ENCODE measurements at regions not wholly inside any gene's neighbourhood (a gene's known extent, or its start where the extent isn't known, plus 50 kb on each side); places are given as distances from the start of the nearest gene placed in this dataset.
"Not testable (repeated sequence)": the region's sequence is repeated elsewhere in the genome, so short reads cannot be mapped to it uniquely, and the experiment has no call there.

GRCh38 chr16:26595199-26595598, 471.5 kb upstream of the C16orf82 start:
- ChIA-PET CTCF (no interaction called here), POLR2A (no interaction called here)
- Mint-ChIP-seq H3K9me3 (ENCODE audit: unreplicated experiment) (no peaks in the 10 kb centered on the region), H3K27me3 (ENCODE audit: insufficient read depth, unreplicated experiment) (peaks cover 4% of the 10 kb centered on the region), H3K4me3 (ENCODE audit: unreplicated experiment) (no peak overlapping the region), H3K27ac (ENCODE audit: unreplicated experiment) (no peak overlapping the region), H3K36me3 (ENCODE audit: insufficient read depth, unreplicated experiment) (no peaks in the 10 kb centered on the region), H3K4me1 (ENCODE audit: low read depth, unreplicated experiment) (no peaks in the 10 kb centered on the region)
- no peaks in the 10 kb centered on the region for H3K4me1 ChIP-seq
- no peaks in the 10 kb centered on the region for H3K9me3 ChIP-seq
- no peaks in the 10 kb centered on the region; the same call in 1 of the 2 replicates for H3K27me3 ChIP-seq (replicated peaks; ENCODE audit: control insufficient read depth, insufficient read depth, low read length)
- H3K36me3 ChIP-seq (ENCODE audit: control insufficient read depth, insufficient read depth, low read length), result no peaks in the 10 kb centered on the region
- no peak overlapping the region for H3K4me3 ChIP-seq (ENCODE audit: low read depth, low read length)
- intact Hi-C loops (cut with micrococcal nuclease; ENCODE audit: unreplicated experiment), result no loop called here
- DNase-seq, result no peak
- no peak for TF ChIP-seq CTCF (IDR thresholded peaks at IDR 0.05; ENCODE audit: insufficient read depth in 1 of 2, low read depth in 1 of 2, low read length in 1 of 2, severe bottlenecking in 1 of 2, unreplicated experiment in 1 of 2)
- no TSS peak for BruUV-seq (replicated peaks)

DNA sequence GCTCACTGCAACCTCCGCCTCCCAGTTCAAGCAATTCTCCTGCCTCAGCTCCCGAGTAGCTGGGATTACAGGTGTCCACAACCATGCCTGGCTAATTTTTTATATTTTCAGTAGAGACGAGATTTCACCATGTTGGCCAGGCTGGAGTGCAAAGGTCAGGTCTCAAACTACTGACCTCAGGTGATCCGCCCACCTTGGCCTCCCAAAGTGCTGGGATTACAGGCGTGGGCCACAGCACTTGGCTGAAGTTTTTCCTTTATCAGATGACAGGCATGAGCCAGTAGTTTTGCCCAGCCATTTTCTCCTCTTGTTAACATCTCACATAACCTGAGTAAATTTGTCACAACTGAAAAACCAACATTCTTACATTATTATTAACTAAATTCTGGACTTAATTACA, 470.7 kb upstream of the C16orf82 start:
- DNase-seq; H3K9me3 Mint-ChIP-seq (ENCODE audit: unreplicated experiment); BruUV-seq (replicated peaks); H3K27me3 ChIP-seq (replicated peaks; ENCODE audit: control insufficient read depth, insufficient read depth, low read length); H3K27me3 Mint-ChIP-seq (ENCODE audit: insufficient read depth, unreplicated experiment); H3K4me3 Mint-ChIP-seq (ENCODE audit: unreplicated experiment); H3K4me3 ChIP-seq (ENCODE audit: low read depth, low read length); H3K36me3 Mint-ChIP-seq (ENCODE audit: insufficient read depth, unreplicated experiment); H3K27ac Mint-ChIP-seq (ENCODE audit: unreplicated experiment); H3K9me3 ChIP-seq; H3K36me3 ChIP-seq (ENCODE audit: control insufficient read depth, insufficient read depth, low read length); intact Hi-C loops (cut with micrococcal nuclease; ENCODE audit: unreplicated experiment); H3K4me1 Mint-ChIP-seq (ENCODE audit: low read depth, unreplicated experiment); CTCF ChIA-PET; H3K4me1 ChIP-seq; POLR2A ChIA-PET: not testable (repeated sequence)

- Histone ChIP-seq H3K4me3 (ENCODE audit: low read depth, low read length) (no peak overlapping the region), H3K36me3 (ENCODE audit: control insufficient read depth, insufficient read depth, low read length) (no peaks in the 10 kb centered on the region), H3K4me1 (peaks cover 13% of the 10 kb centered on the region), H3K9me3 (no peaks in the 10 kb centered on the region), H3K27me3 (replicated peaks; ENCODE audit: control insufficient read depth, insufficient read depth, low read length) (no peaks in the 10 kb centered on the region; the same call in 1 of the 2 replicates)
- TF ChIP-seq CTCF (IDR thresholded peaks at IDR 0.05; ENCODE audit: insufficient read depth in 1 of 2, low read depth in 1 of 2, low read length in 1 of 2, severe bottlenecking in 1 of 2, unreplicated experiment in 1 of 2), result no peak
- Mint-ChIP-seq H3K27ac (ENCODE audit: unreplicated experiment) (no peak overlapping the region), H3K9me3 (ENCODE audit: unreplicated experiment) (no peaks in the 10 kb centered on the region), H3K27me3 (ENCODE audit: insufficient read depth, unreplicated experiment) (no peaks in the 10 kb centered on the region), H3K4me3 (ENCODE audit: unreplicated experiment) (no peak overlapping the region), H3K4me1 (ENCODE audit: low read depth, unreplicated experiment) (peaks cover 13% of the 10 kb centered on the region), H3K36me3 (ENCODE audit: insufficient read depth, unreplicated experiment) (no peaks in the 10 kb centered on the region)
- intact Hi-C loops (cut with micrococcal nuclease; ENCODE audit: unreplicated experiment), result no loop called here
- ChIA-PET CTCF (no interaction called here), POLR2A (no interaction called here)
- BruUV-seq (replicated peaks), result no TSS peak
- DNase-seq, result no peak
Measured at GRCh38 chr16:26598061-26598460, 468.7 kb upstream of the C16orf82 start.
